Mammary epithelial cell (primary cell): ENCODE measurements at regions not wholly inside any gene's neighbourhood (a gene's known extent, or its start where the extent isn't known, plus 50 kb on each side); places are given as distances from the start of the nearest gene placed in this dataset.

Experiments used
- CTCF ChIP-seq, 2 donors: IDR thresholded peaks in 1 of 2; conservative IDR thresholded peaks in 1 of 2; 2 replicates each; pipeline ENCODE4 v1.5.1; 2011 to 2012; ENCODE audit warnings: inconsistent platforms in 2 of 2, low read length in 2 of 2, mild to moderate bottlenecking in 2 of 2, control low read depth in 1 of 2, low read depth in 1 of 2; ENCODE audit not compliant: insufficient read depth in 1 of 2; ENCODE audit errors: extremely low read depth in 1 of 2
- EZH2 ChIP-seq: IDR thresholded peaks from 2 replicates; pipeline ENCODE4 v1.6.1; 2012; ENCODE audit warnings: low read length, inconsistent platforms, borderline replicate concordance

GRCh38 chr2:65649811-65650589 is 217.6 kb upstream of the SPRED2 start:
- no peak for TF ChIP-seq CTCF (conservative IDR thresholded peaks at IDR 0.05 in 1 of 2, IDR thresholded peaks at IDR 0.05 in 1 of 2; ENCODE audit: extremely low read depth in 1 of 2, insufficient read depth in 1 of 2, low read depth in 1 of 2, low read length in 2 of 2)
- no peak for TF ChIP-seq EZH2
